Fibroblast of villous mesenchyme (primary cell): ENCODE measurements at regions not wholly inside any gene's neighbourhood (a gene's known extent, or its start where the extent isn't known, plus 50 kb on each side); places are given as distances from the start of the nearest gene placed in this dataset.

Source experiments
- DNase-seq: peaks from one replicate; pipeline ENCODE4 v3.0.0-alpha.2; 2010; ENCODE audit warnings: low read depth
- H3K4me3 ChIP-seq: 2 replicates; pipeline ENCODE4 v1.5.1; 2011; ENCODE audit warnings: low read depth, mild to moderate bottlenecking, low read length
- CTCF ChIP-seq: IDR thresholded peaks from 2 replicates; pipeline ENCODE4 v1.5.1; 2012; ENCODE audit warnings: low read depth, mild to moderate bottlenecking, low read length; ENCODE audit not compliant: insufficient read depth

- no peak for DNase-seq
- H3K4me3 ChIP-seq = no peak overlapping the region
- no peak for TF ChIP-seq CTCF
These were observed 503.0 kb downstream of the NTRK3 start for GRCh38 chr15:87753539-87753938.

GRCh38 chr15:87752250-87752951 lies 504.1 kb downstream of the NTRK3 start:
- peak; percentile 67 for DNase-seq
- TF ChIP-seq CTCF = no peak
- no peak overlapping the region for H3K4me3 ChIP-seq

- no peak for DNase-seq
- H3K4me3 ChIP-seq = no peak overlapping the region
- TF ChIP-seq CTCF = no peak
These were observed 508.1 kb downstream of the NTRK3 start for GRCh38 chr15:87748483-87748882.

- DNase-seq = no peak
- no peak overlapping the region for H3K4me3 ChIP-seq
- TF ChIP-seq CTCF = no peak
These were observed 509.5 kb downstream of the NTRK3 start for GRCh38 chr15:87747087-87747486.

GRCh38 chr15:87746333-87746732 lies 510.2 kb downstream of the NTRK3 start:
- no peak overlapping the region for H3K4me3 ChIP-seq
- no peak for TF ChIP-seq CTCF
- peak; percentile 42 for DNase-seq

- TF ChIP-seq CTCF = no peak
- no peak for DNase-seq
- H3K4me3 ChIP-seq = no peak overlapping the region
These were observed 511.7 kb downstream of the NTRK3 start for GRCh38 chr15:87744815-87745214.

GRCh38 chr15:87743562-87743961 lies 513.0 kb downstream of the NTRK3 start:
- TF ChIP-seq CTCF = no peak
- no peak overlapping the region for H3K4me3 ChIP-seq
- DNase-seq = no peak
